ENCODE measurements at regions not wholly inside any gene's neighbourhood (a gene's known extent, or its start where the extent isn't known, plus 50 kb on each side); places are given as distances from the start of the nearest gene placed in this dataset.
"Not testable (repeated sequence)": the region's sequence is repeated elsewhere in the genome, so short reads cannot be mapped to it uniquely, and the experiment has no call there.

- H3K4me3 Mint-ChIP-seq (ENCODE audit: unreplicated experiment) = no peak overlapping the region
- TF ChIP-seq CTCF (IDR thresholded peaks at IDR 0.05; ENCODE audit: partially characterized antibody, unreplicated experiment) = no peak
These were observed 127.2 kb upstream of the SP8 start for GRCh38 chr7:20913853-20914252.

GRCh38 chr7:20916311-20916710 is 129.6 kb upstream of the SP8 start:
- no peaks in the 10 kb centered on the region for H3K27me3 Mint-ChIP-seq (ENCODE audit: unreplicated experiment)
- no peak for TF ChIP-seq CTCF (IDR thresholded peaks at IDR 0.05; ENCODE audit: partially characterized antibody, unreplicated experiment)
- no peaks in the 10 kb centered on the region for H3K4me1 Mint-ChIP-seq (ENCODE audit: low read depth, unreplicated experiment)
- no peak overlapping the region for H3K27ac Mint-ChIP-seq (ENCODE audit: unreplicated experiment)
- no peaks in the 10 kb centered on the region for H3K9me3 Mint-ChIP-seq (ENCODE audit: unreplicated experiment)
- no peak for DNase-seq
- H3K36me3 Mint-ChIP-seq (ENCODE audit: unreplicated experiment) = no peaks in the 10 kb centered on the region
- no peak overlapping the region for H3K4me3 Mint-ChIP-seq (ENCODE audit: unreplicated experiment)

More at GRCh38 chr7:20913853-20914252, 127.2 kb upstream of the SP8 start:
- Mint-ChIP-seq H3K27ac (ENCODE audit: unreplicated experiment) (no peak overlapping the region), H3K27me3 (ENCODE audit: unreplicated experiment) (no peaks in the 10 kb centered on the region), H3K36me3 (ENCODE audit: unreplicated experiment) (no peaks in the 10 kb centered on the region), H3K9me3 (ENCODE audit: unreplicated experiment) (no peaks in the 10 kb centered on the region), H3K4me1 (ENCODE audit: low read depth, unreplicated experiment) (no peaks in the 10 kb centered on the region)
- no peak for DNase-seq

- H3K36me3 Mint-ChIP-seq (ENCODE audit: unreplicated experiment) = no peaks in the 10 kb centered on the region
- no peaks in the 10 kb centered on the region for H3K9me3 Mint-ChIP-seq (ENCODE audit: unreplicated experiment)
- H3K4me1 Mint-ChIP-seq (ENCODE audit: low read depth, unreplicated experiment) = no peaks in the 10 kb centered on the region
- no peaks in the 10 kb centered on the region for H3K27me3 Mint-ChIP-seq (ENCODE audit: unreplicated experiment)
- TF ChIP-seq CTCF (IDR thresholded peaks at IDR 0.05; ENCODE audit: partially characterized antibody, unreplicated experiment) = no peak
- H3K4me3 Mint-ChIP-seq (ENCODE audit: unreplicated experiment) = no peak overlapping the region
- H3K27ac Mint-ChIP-seq (ENCODE audit: unreplicated experiment) = no peak overlapping the region
- no peak for DNase-seq
These were observed 130.9 kb upstream of the SP8 start for GRCh38 chr7:20917603-20918002.

GRCh38 chr7:20918156-20918555 is 131.5 kb upstream of the SP8 start:
- H3K36me3 Mint-ChIP-seq (ENCODE audit: unreplicated experiment) = no peaks in the 10 kb centered on the region
- H3K27me3 Mint-ChIP-seq (ENCODE audit: unreplicated experiment) = no peaks in the 10 kb centered on the region
- H3K9me3 Mint-ChIP-seq (ENCODE audit: unreplicated experiment) = no peaks in the 10 kb centered on the region
- DNase-seq = no peak
- no peaks in the 10 kb centered on the region for H3K4me1 Mint-ChIP-seq (ENCODE audit: low read depth, unreplicated experiment)
- H3K4me3 Mint-ChIP-seq (ENCODE audit: unreplicated experiment) = no peak overlapping the region
- H3K27ac Mint-ChIP-seq (ENCODE audit: unreplicated experiment) = no peak overlapping the region
- TF ChIP-seq CTCF (IDR thresholded peaks at IDR 0.05; ENCODE audit: partially characterized antibody, unreplicated experiment) = no peak

GRCh38 chr7:20927178-20927577 is 140.5 kb upstream of the SP8 start:
- DNase-seq; H3K27ac Mint-ChIP-seq (ENCODE audit: unreplicated experiment); H3K9me3 Mint-ChIP-seq (ENCODE audit: unreplicated experiment); H3K36me3 Mint-ChIP-seq (ENCODE audit: unreplicated experiment); H3K27me3 Mint-ChIP-seq (ENCODE audit: unreplicated experiment); H3K4me3 Mint-ChIP-seq (ENCODE audit: unreplicated experiment); H3K4me1 Mint-ChIP-seq (ENCODE audit: low read depth, unreplicated experiment): not testable (repeated sequence)

- Mint-ChIP-seq H3K27ac (ENCODE audit: unreplicated experiment) (no peak overlapping the region), H3K9me3 (ENCODE audit: unreplicated experiment) (no peaks in the 10 kb centered on the region), H3K36me3 (ENCODE audit: unreplicated experiment) (no peaks in the 10 kb centered on the region), H3K27me3 (ENCODE audit: unreplicated experiment) (peaks cover 1% of the 10 kb centered on the region), H3K4me1 (ENCODE audit: low read depth, unreplicated experiment) (no peaks in the 10 kb centered on the region), H3K4me3 (ENCODE audit: unreplicated experiment) (no peak overlapping the region)
- no peak for TF ChIP-seq CTCF (IDR thresholded peaks at IDR 0.05; ENCODE audit: partially characterized antibody, unreplicated experiment)
- DNase-seq = no peak
These were observed 141.3 kb upstream of the SP8 start for GRCh38 chr7:20927976-20928375.
